ENCODE measurements at regions not wholly inside any gene's neighbourhood (a gene's known extent, or its start where the extent isn't known, plus 50 kb on each side); places are given as distances from the start of the nearest gene placed in this dataset.
A peak's percentile ranks its signal among the peaks of the same experiment; 100 is the strongest.

- Histone ChIP-seq H3K4me3 (ENCODE audit: low read length) (no peak overlapping the region), H3K9me3 (ENCODE audit: control insufficient read depth, low read depth, low read length) (no peaks in the 10 kb centered on the region), H3K27ac (ENCODE audit: low read length) (no peak overlapping the region), H3K36me3 (ENCODE audit: control insufficient read depth, insufficient read depth, low read length) (no peaks in the 10 kb centered on the region), H3K27me3 (ENCODE audit: control insufficient read depth, insufficient read depth, low read length) (no peaks in the 10 kb centered on the region), H3K4me1 (ENCODE audit: control insufficient read depth, insufficient read depth, low read length) (peaks cover 6% of the 10 kb centered on the region)
- WGBS (ENCODE audit: insufficient coverage, low lambda C conversion rate), result no CpG with 5 or more reads among the region's 2 CpGs
- DNase-seq, result peak; percentile 33 to 70
These were observed 93.6 kb upstream of the TAB2 start for GRCh38 chr6:149223904-149224351.

- peaks cover under 1% of the 10 kb centered on the region for H3K27me3 ChIP-seq (ENCODE audit: control insufficient read depth, insufficient read depth, low read length)
- 89% methylated on average over 2 of the region's 6 CpGs for WGBS (ENCODE audit: insufficient coverage, low lambda C conversion rate)
- no peak overlapping the region for H3K4me3 ChIP-seq (ENCODE audit: low read length)
- peaks cover 6% of the 10 kb centered on the region for H3K4me1 ChIP-seq (ENCODE audit: control insufficient read depth, insufficient read depth, low read length)
- no peaks in the 10 kb centered on the region for H3K36me3 ChIP-seq (ENCODE audit: control insufficient read depth, insufficient read depth, low read length)
- no peaks in the 10 kb centered on the region for H3K9me3 ChIP-seq (ENCODE audit: control insufficient read depth, low read depth, low read length)
- no peak overlapping the region for H3K27ac ChIP-seq (ENCODE audit: low read length)
- DNase-seq, result no peak
These were observed 93.1 kb upstream of the TAB2 start for GRCh38 chr6:149224399-149224798.

- H3K4me3 ChIP-seq (ENCODE audit: low read length), result no peak overlapping the region
- H3K27ac ChIP-seq (ENCODE audit: low read length), result no peak overlapping the region
- H3K27me3 ChIP-seq (ENCODE audit: control insufficient read depth, insufficient read depth, low read length), result peaks cover 2% of the 10 kb centered on the region
- WGBS (ENCODE audit: insufficient coverage, low lambda C conversion rate), result no CpG with 5 or more reads among the region's 3 CpGs
- no peaks in the 10 kb centered on the region for H3K36me3 ChIP-seq (ENCODE audit: control insufficient read depth, insufficient read depth, low read length)
- no peaks in the 10 kb centered on the region for H3K9me3 ChIP-seq (ENCODE audit: control insufficient read depth, low read depth, low read length)
- peaks cover 6% of the 10 kb centered on the region for H3K4me1 ChIP-seq (ENCODE audit: control insufficient read depth, insufficient read depth, low read length)
- no peak for DNase-seq
These were observed 92.1 kb upstream of the TAB2 start for GRCh38 chr6:149225370-149225769.

DNA sequence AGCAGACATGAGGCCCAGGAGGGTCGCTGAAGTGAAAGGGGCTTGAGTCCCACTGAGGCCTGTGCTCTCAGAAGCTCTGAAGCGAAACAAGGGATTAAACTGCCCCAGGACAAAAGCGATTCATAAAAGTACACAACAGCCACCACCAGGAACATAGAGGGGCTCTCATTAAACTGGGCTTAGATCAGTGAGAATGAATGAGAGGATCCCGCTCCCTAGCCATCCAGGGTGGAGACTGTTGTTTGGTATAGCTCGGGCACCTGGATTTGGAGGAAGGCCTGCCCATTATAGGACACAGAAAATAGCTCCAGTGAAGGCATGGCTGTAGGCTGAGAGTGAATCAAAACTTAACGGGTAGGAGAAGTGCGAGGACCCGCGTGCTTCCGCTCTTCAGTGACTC lies 91.6 kb upstream of the TAB2 start:
- Histone ChIP-seq H3K36me3 (ENCODE audit: control insufficient read depth, insufficient read depth, low read length) (no peaks in the 10 kb centered on the region), H3K4me1 (ENCODE audit: control insufficient read depth, insufficient read depth, low read length) (peaks cover 6% of the 10 kb centered on the region), H3K27ac (ENCODE audit: low read length) (no peak overlapping the region), H3K4me3 (ENCODE audit: low read length) (no peak overlapping the region), H3K9me3 (ENCODE audit: control insufficient read depth, low read depth, low read length) (no peaks in the 10 kb centered on the region), H3K27me3 (ENCODE audit: control insufficient read depth, insufficient read depth, low read length) (peaks cover 2% of the 10 kb centered on the region)
- DNase-seq, result no peak
- no CpG with 5 or more reads among the region's 10 CpGs for WGBS (ENCODE audit: insufficient coverage, low lambda C conversion rate)

DNA sequence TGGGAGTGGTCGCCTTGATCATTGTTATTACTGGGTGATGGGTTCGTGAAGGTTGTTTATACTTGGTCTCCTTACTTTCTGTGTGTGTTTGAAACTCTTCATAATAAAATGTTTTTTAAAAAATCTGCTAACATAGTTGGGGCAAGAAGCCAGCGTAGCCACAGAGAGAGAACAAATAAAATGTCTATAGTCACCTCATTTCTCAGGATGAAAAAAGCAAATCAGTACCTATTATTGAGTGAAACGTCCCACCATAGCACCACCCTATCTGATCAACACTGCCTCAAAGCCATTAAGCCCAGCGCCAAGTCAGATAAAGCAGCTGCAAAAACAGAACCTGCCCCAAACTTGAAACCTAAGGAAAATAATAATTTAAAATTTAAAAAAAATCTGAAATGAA lies 89.7 kb upstream of the TAB2 start:
- Histone ChIP-seq H3K4me1 (ENCODE audit: control insufficient read depth, insufficient read depth, low read length) (peaks cover 6% of the 10 kb centered on the region), H3K36me3 (ENCODE audit: control insufficient read depth, insufficient read depth, low read length) (no peaks in the 10 kb centered on the region), H3K4me3 (ENCODE audit: low read length) (no peak overlapping the region), H3K27ac (ENCODE audit: low read length) (no peak overlapping the region), H3K9me3 (ENCODE audit: control insufficient read depth, low read depth, low read length) (no peaks in the 10 kb centered on the region), H3K27me3 (ENCODE audit: control insufficient read depth, insufficient read depth, low read length) (peaks cover 2% of the 10 kb centered on the region)
- 100% methylated on average over 1 of the region's 5 CpGs for WGBS (ENCODE audit: insufficient coverage, low lambda C conversion rate)
- DNase-seq, result no peak

DNA sequence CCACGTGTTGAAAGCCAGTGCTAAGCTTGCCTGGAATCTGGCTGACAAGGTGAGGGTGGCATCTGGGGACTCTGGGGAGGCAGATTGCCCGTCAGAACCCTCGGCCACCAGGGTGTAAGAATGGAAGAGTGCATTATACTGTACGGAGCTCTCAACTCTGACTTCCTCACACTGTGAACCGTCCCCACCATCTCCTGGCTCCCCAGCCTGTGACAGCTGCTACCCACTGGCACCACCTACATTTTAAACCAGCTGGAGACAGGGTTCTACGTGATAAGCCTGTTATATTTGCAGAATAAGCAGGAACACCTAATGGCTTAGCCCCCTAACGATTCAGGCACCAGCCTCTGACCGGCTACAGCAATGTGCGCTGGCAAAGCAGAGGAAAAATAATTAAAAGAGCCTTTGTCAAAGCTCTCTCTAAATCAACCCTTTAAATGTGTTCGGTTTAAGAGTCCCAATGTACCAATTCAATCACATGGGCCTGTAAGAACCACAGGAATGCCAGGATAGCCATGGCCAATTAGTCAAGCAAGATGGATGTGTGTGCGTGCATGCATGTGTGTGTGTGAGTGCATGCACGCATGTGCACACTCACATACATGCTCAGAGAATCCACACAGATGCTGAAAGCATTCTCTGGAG lies 89.1 kb upstream of the TAB2 start:
- no peaks in the 10 kb centered on the region for H3K9me3 ChIP-seq (ENCODE audit: control insufficient read depth, low read depth, low read length)
- no peak overlapping the region for H3K4me3 ChIP-seq (ENCODE audit: low read length)
- H3K27me3 ChIP-seq (ENCODE audit: control insufficient read depth, insufficient read depth, low read length), result peaks cover 2% of the 10 kb centered on the region
- DNase-seq, result no peak
- no peak overlapping the region for H3K27ac ChIP-seq (ENCODE audit: low read length)
- H3K4me1 ChIP-seq (ENCODE audit: control insufficient read depth, insufficient read depth, low read length), result peaks cover 6% of the 10 kb centered on the region
- H3K36me3 ChIP-seq (ENCODE audit: control insufficient read depth, insufficient read depth, low read length), result no peaks in the 10 kb centered on the region
- WGBS (ENCODE audit: insufficient coverage, low lambda C conversion rate), result no CpG with 5 or more reads among the region's 12 CpGs

GRCh38 chr6:149229096-149229495 lies 88.4 kb upstream of the TAB2 start:
- WGBS (ENCODE audit: insufficient coverage, low lambda C conversion rate), result 79% methylated on average over 2 of the region's 6 CpGs
- H3K27ac ChIP-seq (ENCODE audit: low read length), result no peak overlapping the region
- no peak for DNase-seq
- no peaks in the 10 kb centered on the region for H3K9me3 ChIP-seq (ENCODE audit: control insufficient read depth, low read depth, low read length)
- no peaks in the 10 kb centered on the region for H3K4me1 ChIP-seq (ENCODE audit: control insufficient read depth, insufficient read depth, low read length)
- peaks cover 2% of the 10 kb centered on the region for H3K27me3 ChIP-seq (ENCODE audit: control insufficient read depth, insufficient read depth, low read length)
- H3K36me3 ChIP-seq (ENCODE audit: control insufficient read depth, insufficient read depth, low read length), result no peaks in the 10 kb centered on the region
- no peak overlapping the region for H3K4me3 ChIP-seq (ENCODE audit: low read length)

DNA sequence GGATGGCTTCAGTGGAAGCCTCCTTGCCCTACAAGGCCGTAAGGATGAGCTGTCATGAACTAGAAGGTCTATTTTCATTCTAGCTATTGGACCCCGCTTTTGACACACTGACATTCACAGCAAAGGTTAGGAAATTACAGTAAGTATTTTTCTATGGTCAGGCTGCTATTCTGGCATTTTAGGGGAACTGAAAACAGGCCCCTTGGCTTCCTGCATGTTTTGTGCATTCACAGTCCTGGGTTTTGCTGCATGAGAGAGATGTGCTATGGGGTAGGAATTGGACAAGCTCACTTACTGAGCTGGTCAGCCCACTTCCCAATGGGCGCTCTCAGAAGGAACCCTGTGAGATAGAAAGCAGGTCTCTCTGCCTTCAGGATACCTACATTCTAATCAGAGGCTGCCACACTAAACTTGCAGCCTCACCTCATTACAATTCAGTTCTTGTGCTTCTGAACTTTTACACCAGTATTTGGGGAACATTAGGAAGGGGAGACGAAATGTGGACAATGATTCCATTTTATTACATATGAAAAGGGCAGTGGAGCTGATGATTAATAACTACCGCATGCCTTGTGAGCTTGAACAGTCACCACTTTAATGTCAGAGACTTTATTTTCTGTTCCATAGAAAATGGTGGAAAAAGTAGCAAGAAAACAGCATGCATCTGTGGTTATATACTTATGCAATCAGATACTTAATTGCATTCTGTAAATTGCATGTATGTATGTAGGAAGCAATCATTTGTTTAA lies 86.6 kb upstream of the TAB2 start:
- H3K4me3 ChIP-seq (ENCODE audit: low read length), result no peak overlapping the region
- no peaks in the 10 kb centered on the region for H3K9me3 ChIP-seq (ENCODE audit: control insufficient read depth, low read depth, low read length)
- H3K36me3 ChIP-seq (ENCODE audit: control insufficient read depth, insufficient read depth, low read length), result no peaks in the 10 kb centered on the region
- no peaks in the 10 kb centered on the region for H3K4me1 ChIP-seq (ENCODE audit: control insufficient read depth, insufficient read depth, low read length)
- 100% methylated on average over 1 of the region's 5 CpGs for WGBS (ENCODE audit: insufficient coverage, low lambda C conversion rate)
- H3K27me3 ChIP-seq (ENCODE audit: control insufficient read depth, insufficient read depth, low read length), result peaks cover 2% of the 10 kb centered on the region
- no peak overlapping the region for H3K27ac ChIP-seq (ENCODE audit: low read length)
- DNase-seq, result no peak

DNA sequence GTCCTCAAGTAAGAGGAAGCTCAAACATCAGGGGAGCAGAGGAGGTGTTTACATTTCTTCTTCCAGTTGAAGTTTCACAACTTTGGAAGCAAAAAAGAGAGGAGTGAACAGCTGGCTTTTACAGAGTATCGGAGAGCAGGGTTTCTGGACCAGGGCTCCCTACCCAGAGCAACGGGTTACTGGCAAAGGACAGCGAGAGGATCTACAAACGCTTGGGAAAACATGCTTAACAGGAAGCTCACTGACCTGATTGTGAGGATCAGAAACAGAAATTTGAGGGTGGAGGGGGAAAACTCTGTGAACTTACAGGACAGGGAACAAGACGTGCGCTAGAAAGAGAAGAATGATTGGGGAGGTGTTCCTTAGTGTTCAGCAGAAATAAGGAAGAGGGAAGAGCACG lies 85.7 kb upstream of the TAB2 start:
- Histone ChIP-seq H3K27me3 (ENCODE audit: control insufficient read depth, insufficient read depth, low read length) (peaks cover 2% of the 10 kb centered on the region), H3K4me1 (ENCODE audit: control insufficient read depth, insufficient read depth, low read length) (no peaks in the 10 kb centered on the region), H3K4me3 (ENCODE audit: low read length) (no peak overlapping the region), H3K27ac (ENCODE audit: low read length) (no peak overlapping the region), H3K9me3 (ENCODE audit: control insufficient read depth, low read depth, low read length) (no peaks in the 10 kb centered on the region), H3K36me3 (ENCODE audit: control insufficient read depth, insufficient read depth, low read length) (no peaks in the 10 kb centered on the region)
- DNase-seq, result no peak
- no CpG with 5 or more reads among the region's 7 CpGs for WGBS (ENCODE audit: insufficient coverage, low lambda C conversion rate)

DNA sequence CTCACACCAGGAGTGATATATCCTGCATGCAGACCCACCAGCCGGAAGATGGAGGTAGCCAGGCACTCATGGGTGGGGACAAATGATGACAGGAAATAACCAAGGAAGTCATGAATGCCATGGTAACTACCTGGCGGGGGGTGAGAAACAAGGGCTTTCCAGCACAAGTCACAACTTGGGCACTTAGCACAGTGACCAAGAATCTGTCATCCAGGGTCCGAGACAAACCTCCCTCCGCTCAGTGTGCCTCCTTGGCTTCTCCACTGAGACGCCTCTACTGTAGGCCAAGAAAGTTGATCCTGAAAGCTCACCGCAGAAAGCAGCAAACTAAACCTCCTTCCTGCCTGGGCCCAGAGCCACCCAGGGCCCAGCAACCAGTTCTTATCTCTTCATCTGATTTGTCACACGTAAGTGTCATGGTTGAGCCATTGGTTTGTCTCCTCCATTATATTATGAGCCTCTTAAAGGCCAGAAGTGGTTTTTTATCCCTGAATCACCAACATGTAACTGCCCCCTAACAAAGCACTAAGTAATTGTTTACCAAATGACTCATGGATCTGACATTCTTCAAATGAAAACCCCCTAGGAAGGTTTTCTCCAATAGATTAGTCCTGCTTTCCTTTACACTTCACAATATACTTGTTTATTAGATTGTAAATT lies 84.3 kb upstream of the TAB2 start:
- no CpG with 5 or more reads among the region's 7 CpGs for WGBS (ENCODE audit: insufficient coverage, low lambda C conversion rate)
- H3K4me3 ChIP-seq (ENCODE audit: low read length), result no peak overlapping the region
- no peaks in the 10 kb centered on the region for H3K9me3 ChIP-seq (ENCODE audit: control insufficient read depth, low read depth, low read length)
- no peaks in the 10 kb centered on the region for H3K36me3 ChIP-seq (ENCODE audit: control insufficient read depth, insufficient read depth, low read length)
- H3K27ac ChIP-seq (ENCODE audit: low read length), result no peak overlapping the region
- H3K27me3 ChIP-seq (ENCODE audit: control insufficient read depth, insufficient read depth, low read length), result peaks cover 2% of the 10 kb centered on the region
- no peak for DNase-seq
- no peaks in the 10 kb centered on the region for H3K4me1 ChIP-seq (ENCODE audit: control insufficient read depth, insufficient read depth, low read length)

All from large intestine (tissue), 3 donors.